GM23338 (cell line): ENCODE measurements at regions not wholly inside any gene's neighbourhood (a gene's known extent, or its start where the extent isn't known, plus 50 kb on each side); places are given as distances from the start of the nearest gene placed in this dataset.

Experiments used
- CREB1 ChIP-seq: fragments of 250-450 bp; sonication (Bioruptor Pico); IDR thresholded peaks from 2 replicates; pipeline ENCODE4 v1.5.0; 2020; ENCODE audit warnings: low read depth, mild to moderate bottlenecking, moderate library complexity
- CTCF ChIP-seq, 2 experiments: fragments of 200-600 bp in 1 of 2; sonication (generic) in 1 of 2; conservative IDR thresholded peaks; 2 replicates each; pipeline versions ENCODE4 v1.5.1 to v1.6.1; 2016 to 2017; ENCODE audit warnings: antibody characterized with exemption in 2 of 2, low read depth in 2 of 2, mild to moderate bottlenecking in 2 of 2, moderate library complexity in 1 of 2
- ETS1 ChIP-seq: IDR thresholded peaks from 2 replicates; pipeline ENCODE4 v1.6.1; 2016; ENCODE audit warnings: antibody characterized with exemption
- EZH2 ChIP-seq: fragments of 200-600 bp; sonication (generic); IDR thresholded peaks from one replicate; pipeline ENCODE4 v1.8.0; 2017; ENCODE audit warnings: antibody characterized with exemption, mild to moderate bottlenecking, low read depth; ENCODE audit not compliant: unreplicated experiment
- EZH2phosphoT487 ChIP-seq: fragments of 200-600 bp; sonication (generic); IDR thresholded peaks from one replicate; pipeline ENCODE4 v1.8.1; 2018; ENCODE audit warnings: antibody characterized with exemption; ENCODE audit not compliant: unreplicated experiment
- JUNB ChIP-seq: IDR thresholded peaks from one replicate; pipeline ENCODE4 v1.6.1; 2016; ENCODE audit warnings: antibody characterized with exemption; ENCODE audit not compliant: unreplicated experiment
- POLR2AphosphoS5 ChIP-seq: IDR thresholded peaks from 2 replicates; pipeline ENCODE4 v1.6.1; 2016; ENCODE audit warnings: antibody characterized with exemption, low read depth
- REST ChIP-seq: IDR thresholded peaks from one replicate; pipeline ENCODE4 v1.6.1; 2018; ENCODE audit warnings: antibody characterized with exemption; ENCODE audit not compliant: unreplicated experiment
- STAT1 ChIP-seq: IDR thresholded peaks from one replicate; pipeline ENCODE4 v1.6.1; 2016; ENCODE audit warnings: antibody characterized with exemption; ENCODE audit not compliant: unreplicated experiment
- ZNF114 ChIP-seq: fragments of 250-450 bp; sonication (Bioruptor Pico); IDR thresholded peaks from 2 replicates; pipeline ENCODE4 v1.5.0; 2020; ENCODE audit warnings: mild to moderate bottlenecking, moderate library complexity
- ZNF331 ChIP-seq: fragments of 250-450 bp; sonication (Bioruptor Pico); IDR thresholded peaks from 2 replicates; pipeline ENCODE4 v1.5.0; 2020; ENCODE audit warnings: low read depth, mild to moderate bottlenecking, moderate library complexity

GRCh38 chr15:39320886-39321285, 260.0 kb upstream of the THBS1 start:
- no peak for TF ChIP-seq CTCF (conservative IDR thresholded peaks at IDR 0.05; ENCODE audit: low read depth in 2 of 2)
- no peak for TF ChIP-seq POLR2AphosphoS5
- no peak for TF ChIP-seq REST
- no peak for TF ChIP-seq EZH2phosphoT487
- TF ChIP-seq STAT1, result no peak
- no peak for TF ChIP-seq EZH2
- TF ChIP-seq ZNF331 (CRISPR knock-in tag), result no peak
- TF ChIP-seq JUNB, result no peak
- no peak for TF ChIP-seq CREB1 (CRISPR knock-in tag)
- TF ChIP-seq ZNF114 (CRISPR knock-in tag), result no peak
- no peak for TF ChIP-seq ETS1
